ENCODE measurements at regions not wholly inside any gene's neighbourhood (a gene's known extent, or its start where the extent isn't known, plus 50 kb on each side); places are given as distances from the start of the nearest gene placed in this dataset.
"Not testable (repeated sequence)": the region's sequence is repeated elsewhere in the genome, so short reads cannot be mapped to it uniquely, and the experiment has no call there.

- not testable (repeated sequence) for DNase-seq (ENCODE audit: low read depth)
Observed at GRCh38 chr10:131557956-131558355, 246.4 kb upstream of the TCERG1L start.

- DNase-seq (ENCODE audit: low read depth): no peak
Observed at GRCh38 chr10:131559450-131559911, 248.0 kb upstream of the TCERG1L start.

- DNase-seq (ENCODE audit: low read depth): no peak
Observed at GRCh38 chr10:131560166-131560565, 248.6 kb upstream of the TCERG1L start.

GRCh38 chr10:131560706-131561355 lies 249.3 kb upstream of the TCERG1L start:
- no peak for DNase-seq (ENCODE audit: low read depth)

GRCh38 chr10:131561897-131562296 lies 250.4 kb upstream of the TCERG1L start:
- no peak for DNase-seq (ENCODE audit: low read depth)

GRCh38 chr10:131563411-131563810 lies 251.9 kb upstream of the TCERG1L start:
- no peak for DNase-seq (ENCODE audit: low read depth)

GRCh38 chr10:131567279-131568162 lies 256.0 kb upstream of the TCERG1L start:
- no peak for DNase-seq (ENCODE audit: low read depth)

- DNase-seq (ENCODE audit: low read depth): no peak
Observed at GRCh38 chr10:131568866-131569265, 257.3 kb upstream of the TCERG1L start.

GRCh38 chr10:131569851-131570715 lies 258.6 kb upstream of the TCERG1L start:
- no peak for DNase-seq (ENCODE audit: low read depth)

GRCh38 chr10:131570716-131571307 lies 259.3 kb upstream of the TCERG1L start:
- DNase-seq (ENCODE audit: low read depth): no peak

- no peak for DNase-seq (ENCODE audit: low read depth)
Observed at GRCh38 chr10:131571346-131571745, 259.8 kb upstream of the TCERG1L start.

- DNase-seq (ENCODE audit: low read depth): no peak
Observed at GRCh38 chr10:131571865-131572264, 260.3 kb upstream of the TCERG1L start.

- DNase-seq (ENCODE audit: low read depth): no peak
Observed at GRCh38 chr10:131573256-131573655, 261.7 kb upstream of the TCERG1L start.

GRCh38 chr10:131573707-131574106 lies 262.2 kb upstream of the TCERG1L start:
- no peak for DNase-seq (ENCODE audit: low read depth)

- no peak for DNase-seq (ENCODE audit: low read depth)
Observed at GRCh38 chr10:131574363-131574706, 262.8 kb upstream of the TCERG1L start.

GRCh38 chr10:131574707-131575430 lies 263.3 kb upstream of the TCERG1L start:
- no peak for DNase-seq (ENCODE audit: low read depth)

GRCh38 chr10:131575877-131576276 lies 264.4 kb upstream of the TCERG1L start:
- no peak for DNase-seq (ENCODE audit: low read depth)

- no peak for DNase-seq (ENCODE audit: low read depth)
Observed at GRCh38 chr10:131576341-131577177, 265.0 kb upstream of the TCERG1L start.

GRCh38 chr10:131577178-131577555 lies 265.6 kb upstream of the TCERG1L start:
- no peak for DNase-seq (ENCODE audit: low read depth)
